Peyer's patch (tissue), 4 donors: ENCODE measurements at regions not wholly inside any gene's neighbourhood (a gene's known extent, or its start where the extent isn't known, plus 50 kb on each side); places are given as distances from the start of the nearest gene placed in this dataset.

Experiments
- POLR2A ChIP-seq, 2 donors: fragments of 450-650 bp; IDR thresholded peaks; one replicate each; pipeline ENCODE4 v1.5.1; 2017; ENCODE audit warnings: antibody characterized with exemption in 2 of 2, mild to moderate bottlenecking in 2 of 2, moderate library complexity in 2 of 2
- TF ChIP-seq, protein P1 (sequence below), 6 experiments: fragments of 450-650 bp in 4 of 6; fragments of 200-600 bp in 2 of 6; sonication (generic) in 1 of 6; IDR thresholded peaks; one replicate each; pipeline ENCODE4 v1.5.1; 2017 to 2019; ENCODE audit warnings: antibody characterized with exemption in 6 of 6, mild to moderate bottlenecking in 3 of 6, moderate library complexity in 1 of 6

DNA sequence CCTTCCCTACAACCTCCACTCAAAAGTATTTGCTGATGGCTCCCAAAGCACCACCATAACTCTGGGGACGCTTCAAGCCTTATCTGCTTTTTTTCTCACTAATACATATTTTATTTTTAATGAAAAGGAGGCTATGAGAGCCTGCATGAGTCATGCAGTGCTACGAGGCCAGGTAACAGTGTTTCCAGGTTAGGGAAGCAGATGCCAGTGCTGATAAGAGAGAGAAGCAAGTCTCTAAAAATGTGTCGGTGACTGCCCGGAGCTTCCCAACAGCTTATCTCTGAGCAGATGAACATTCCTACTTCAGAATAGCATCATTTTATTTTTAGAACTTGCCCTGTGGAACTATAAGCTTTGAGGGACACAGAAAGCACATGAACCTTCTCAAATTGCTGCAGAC is 931.5 kb downstream of the CCSER2 start:
- TF ChIP-seq, protein P1, sequence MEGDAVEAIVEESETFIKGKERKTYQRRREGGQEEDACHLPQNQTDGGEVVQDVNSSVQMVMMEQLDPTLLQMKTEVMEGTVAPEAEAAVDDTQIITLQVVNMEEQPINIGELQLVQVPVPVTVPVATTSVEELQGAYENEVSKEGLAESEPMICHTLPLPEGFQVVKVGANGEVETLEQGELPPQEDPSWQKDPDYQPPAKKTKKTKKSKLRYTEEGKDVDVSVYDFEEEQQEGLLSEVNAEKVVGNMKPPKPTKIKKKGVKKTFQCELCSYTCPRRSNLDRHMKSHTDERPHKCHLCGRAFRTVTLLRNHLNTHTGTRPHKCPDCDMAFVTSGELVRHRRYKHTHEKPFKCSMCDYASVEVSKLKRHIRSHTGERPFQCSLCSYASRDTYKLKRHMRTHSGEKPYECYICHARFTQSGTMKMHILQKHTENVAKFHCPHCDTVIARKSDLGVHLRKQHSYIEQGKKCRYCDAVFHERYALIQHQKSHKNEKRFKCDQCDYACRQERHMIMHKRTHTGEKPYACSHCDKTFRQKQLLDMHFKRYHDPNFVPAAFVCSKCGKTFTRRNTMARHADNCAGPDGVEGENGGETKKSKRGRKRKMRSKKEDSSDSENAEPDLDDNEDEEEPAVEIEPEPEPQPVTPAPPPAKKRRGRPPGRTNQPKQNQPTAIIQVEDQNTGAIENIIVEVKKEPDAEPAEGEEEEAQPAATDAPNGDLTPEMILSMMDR (IDR thresholded peaks at IDR 0.05) = no peak
- no peak for TF ChIP-seq POLR2A (IDR thresholded peaks at IDR 0.05)
